SH-SY5Y (cell line): ENCODE measurements at regions not wholly inside any gene's neighbourhood (a gene's known extent, or its start where the extent isn't known, plus 50 kb on each side); places are given as distances from the start of the nearest gene placed in this dataset.

Experiments used
- GATA2 ChIP-seq: IDR thresholded peaks from 2 replicates; pipeline ENCODE4 v1.6.1; 2011; ENCODE audit warnings: mild to moderate bottlenecking, low read depth, low read length
- GATA3 ChIP-seq: IDR thresholded peaks from 2 replicates; pipeline ENCODE4 v1.6.1; 2011; ENCODE audit warnings: low read depth, mild to moderate bottlenecking, low read length, moderate library complexity

- no peak for TF ChIP-seq GATA2
- TF ChIP-seq GATA3 = no peak
Observed at GRCh38 chr11:28729339-28729738, 621.2 kb downstream of the METTL15 start.
